ENCODE measurements at regions not wholly inside any gene's neighbourhood (a gene's known extent, or its start where the extent isn't known, plus 50 kb on each side); places are given as distances from the start of the nearest gene placed in this dataset.
"Not testable (repeated sequence)": the region's sequence is repeated elsewhere in the genome, so short reads cannot be mapped to it uniquely, and the experiment has no call there.

GRCh38 chr16:66030036-66030435 lies 336.5 kb upstream of the CDH5 start:
- no peak for TF ChIP-seq CTCF (IDR thresholded peaks at IDR 0.05; ENCODE audit: low read depth, low read length)
- peak; percentile 77 for DNase-seq (ENCODE audit: low read depth, low spot score)
- H3K4me3 ChIP-seq (ENCODE audit: low read depth, low read length): no peak overlapping the region
- in situ Hi-C loops (cut with HindIII; ENCODE audit: low sequenced_read_pairs): no loop called here

- in situ Hi-C loops (cut with HindIII; ENCODE audit: low sequenced_read_pairs): no loop called here
- no peak for TF ChIP-seq CTCF (IDR thresholded peaks at IDR 0.05; ENCODE audit: low read depth, low read length)
- H3K4me3 ChIP-seq (ENCODE audit: low read depth, low read length): no peak overlapping the region
- peak; percentile 60 for DNase-seq (ENCODE audit: low read depth, low spot score)
Observed at GRCh38 chr16:66028510-66029216, 337.8 kb upstream of the CDH5 start.

GRCh38 chr16:66026787-66027330 lies 339.6 kb upstream of the CDH5 start:
- TF ChIP-seq CTCF (IDR thresholded peaks at IDR 0.05; ENCODE audit: low read depth, low read length): no peak
- no peak overlapping the region for H3K4me3 ChIP-seq (ENCODE audit: low read depth, low read length)
- in situ Hi-C loops (cut with HindIII; ENCODE audit: low sequenced_read_pairs): no loop called here
- no peak for DNase-seq (ENCODE audit: low read depth, low spot score)

- in situ Hi-C loops (cut with HindIII; ENCODE audit: low sequenced_read_pairs): no loop called here
- H3K4me3 ChIP-seq (ENCODE audit: low read depth, low read length): no peak overlapping the region
- DNase-seq (ENCODE audit: low read depth, low spot score): no peak
- peak; percentile 41 for TF ChIP-seq CTCF (IDR thresholded peaks at IDR 0.05; ENCODE audit: low read depth, low read length)
Observed at GRCh38 chr16:66026211-66026610, 340.3 kb upstream of the CDH5 start.

GRCh38 chr16:66025751-66026150 lies 340.7 kb upstream of the CDH5 start:
- in situ Hi-C loops (cut with HindIII; ENCODE audit: low sequenced_read_pairs): no loop called here
- no peak for DNase-seq (ENCODE audit: low read depth, low spot score)
- H3K4me3 ChIP-seq (ENCODE audit: low read depth, low read length): no peak overlapping the region
- TF ChIP-seq CTCF (IDR thresholded peaks at IDR 0.05; ENCODE audit: low read depth, low read length): no peak

GRCh38 chr16:66024567-66024966 lies 341.9 kb upstream of the CDH5 start:
- in situ Hi-C loops (cut with HindIII; ENCODE audit: low sequenced_read_pairs); H3K4me3 ChIP-seq (ENCODE audit: low read depth, low read length): not testable (repeated sequence)

GRCh38 chr16:66023481-66023880 lies 343.0 kb upstream of the CDH5 start:
- in situ Hi-C loops (cut with HindIII; ENCODE audit: low sequenced_read_pairs): no loop called here
- no peak overlapping the region for H3K4me3 ChIP-seq (ENCODE audit: low read depth, low read length)
- no peak for DNase-seq (ENCODE audit: low read depth, low spot score)
- TF ChIP-seq CTCF (IDR thresholded peaks at IDR 0.05; ENCODE audit: low read depth, low read length): no peak

More at GRCh38 chr16:66024567-66024966, 341.9 kb upstream of the CDH5 start:
- not testable (repeated sequence) for DNase-seq (ENCODE audit: low read depth, low spot score)
